GM20000 (cell line): ENCODE measurements at regions not wholly inside any gene's neighbourhood (a gene's known extent, or its start where the extent isn't known, plus 50 kb on each side); places are given as distances from the start of the nearest gene placed in this dataset.
"Not testable (repeated sequence)": the region's sequence is repeated elsewhere in the genome, so short reads cannot be mapped to it uniquely, and the experiment has no call there.

Source experiments
- DNase-seq: peaks from one replicate; pipeline ENCODE4 v3.0.0; 2012; ENCODE audit warnings: low spot score
- CTCF ChIP-seq: IDR thresholded peaks from 2 replicates; pipeline ENCODE4 v1.5.1; 2012; ENCODE audit warnings: mild to moderate bottlenecking, control low read depth; ENCODE audit errors: extremely low read depth, missing control alignments

- no peak for DNase-seq
- TF ChIP-seq CTCF = no peak
These were observed 76.0 kb upstream of the RGPD5 start for GRCh38 chr2:109718139-109718538.

DNA sequence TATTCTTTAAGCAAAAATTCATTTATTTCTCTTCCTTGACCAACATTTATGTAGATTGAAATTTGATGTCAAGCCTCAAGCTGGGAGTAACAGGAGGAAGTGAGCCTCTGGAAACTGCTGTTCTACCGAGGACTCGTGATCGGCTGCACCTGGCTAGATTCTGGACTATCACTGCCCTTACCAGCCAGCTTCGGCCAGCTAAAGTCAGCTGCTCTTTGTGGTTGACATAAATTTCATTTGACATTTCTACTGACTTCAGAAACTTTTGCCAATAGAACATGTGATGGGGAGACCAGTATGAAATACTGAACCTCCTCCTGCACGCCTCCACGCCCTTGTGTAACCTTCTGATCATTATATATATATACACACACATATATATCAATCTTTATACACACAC is 74.2 kb upstream of the RGPD5 start:
- no peak for TF ChIP-seq CTCF
- no peak for DNase-seq

DNA sequence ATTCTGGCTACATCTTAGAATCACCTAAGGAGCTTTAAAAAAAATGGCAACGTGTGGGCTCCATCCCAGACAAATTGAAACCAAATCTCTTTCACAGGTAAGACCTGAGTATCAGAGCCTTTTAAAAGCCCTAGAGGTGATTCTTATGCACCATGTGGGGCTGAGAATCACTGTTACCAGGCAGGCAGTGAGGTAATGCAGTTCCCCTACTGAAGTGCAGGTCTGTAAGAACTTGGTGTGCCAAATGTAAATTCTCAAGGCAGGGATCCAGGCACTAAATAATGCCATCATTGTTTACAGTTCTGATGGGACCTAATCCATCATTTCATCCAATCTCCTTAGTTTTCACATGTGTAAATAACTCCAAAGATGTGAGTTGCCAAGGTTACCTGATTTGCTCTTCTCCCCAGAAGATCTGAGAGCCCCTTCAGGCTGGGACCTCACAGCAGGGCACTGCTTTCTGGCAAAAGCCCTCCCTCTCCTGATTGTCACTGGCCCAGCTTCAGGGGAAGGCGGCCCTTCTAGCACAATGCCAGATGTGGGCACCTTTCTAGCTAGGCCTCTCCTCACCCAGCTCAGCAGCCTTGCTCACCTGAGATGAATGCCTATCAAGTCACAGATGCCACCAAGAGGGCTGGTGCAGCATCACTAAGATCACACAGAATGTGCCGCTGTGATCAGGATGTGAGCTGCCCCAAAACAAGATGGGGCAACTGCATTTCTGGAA is 73.6 kb upstream of the RGPD5 start:
- no peak for DNase-seq
- no peak for TF ChIP-seq CTCF

- TF ChIP-seq CTCF = no peak
- DNase-seq = no peak
These were observed 73.0 kb upstream of the RGPD5 start for GRCh38 chr2:109721135-109721534.

DNA sequence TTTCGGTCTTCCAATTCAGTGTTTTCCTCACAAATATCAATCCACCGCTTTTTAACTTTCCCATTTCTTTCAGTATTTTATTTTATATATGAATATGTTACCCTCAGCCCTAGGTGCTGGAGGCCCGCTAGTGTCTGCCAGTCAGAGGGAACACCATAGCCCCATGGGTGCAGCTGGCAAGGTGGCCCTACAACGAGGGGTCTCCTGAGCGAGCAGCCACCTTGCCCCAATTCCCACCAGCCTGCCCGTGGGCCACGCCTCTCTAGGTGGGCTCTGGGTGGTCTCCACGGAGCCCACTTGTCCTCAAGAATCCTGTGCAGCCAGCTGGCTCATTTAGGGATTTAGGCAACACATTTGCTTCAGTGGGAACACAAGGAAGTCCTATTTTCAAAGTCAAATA is 72.5 kb upstream of the RGPD5 start:
- no peak for DNase-seq
- TF ChIP-seq CTCF = no peak

DNA sequence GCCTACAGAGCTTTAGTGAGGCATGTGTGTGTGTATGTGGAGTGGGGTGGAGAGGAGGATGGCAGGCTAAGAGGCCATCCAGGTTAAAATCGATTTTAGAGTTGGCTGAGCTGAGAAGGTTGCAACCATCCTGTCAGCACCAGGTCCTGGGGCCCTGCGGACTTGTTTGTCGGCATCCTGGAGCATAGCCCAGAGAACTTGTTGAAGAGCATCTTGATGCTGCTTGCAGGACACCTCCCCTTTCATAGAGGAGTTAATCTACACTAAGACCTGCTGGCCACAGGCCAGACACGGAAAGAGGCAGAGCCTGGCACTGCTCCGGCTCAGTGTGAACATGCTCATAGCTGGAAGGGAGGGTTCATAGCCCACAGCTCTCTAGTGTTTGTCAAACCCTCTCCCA is 72.1 kb upstream of the RGPD5 start:
- no peak for DNase-seq
- no peak for TF ChIP-seq CTCF

DNA sequence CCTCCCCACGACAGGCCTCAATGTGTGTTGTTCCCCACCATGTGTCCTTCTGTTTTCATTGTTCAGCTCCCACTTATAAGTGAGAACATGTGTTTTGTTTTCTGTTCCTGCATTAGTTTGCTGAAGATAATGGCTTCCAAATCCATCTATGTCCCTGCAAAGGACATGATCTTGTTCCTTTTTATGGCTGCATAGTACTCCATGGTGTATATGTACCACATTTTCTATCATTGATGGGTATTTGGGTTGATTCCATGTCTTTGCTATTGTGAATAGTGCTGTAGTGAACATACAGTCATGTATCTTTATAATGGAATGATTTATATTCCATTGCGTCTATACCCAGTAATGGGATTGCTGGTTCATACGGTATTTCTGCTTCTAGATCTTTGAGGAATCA is 71.5 kb upstream of the RGPD5 start:
- not testable (repeated sequence) for DNase-seq

- DNase-seq = not testable (repeated sequence)
These were observed 71.0 kb upstream of the RGPD5 start for GRCh38 chr2:109723153-109723552.
